Testis (tissue), 2 donors: ENCODE measurements at regions not wholly inside any gene's neighbourhood (a gene's known extent, or its start where the extent isn't known, plus 50 kb on each side); places are given as distances from the start of the nearest gene placed in this dataset.

Source experiments
- CTCF ChIP-seq, 3 experiments: fragments of 450-650 bp in 2 of 3; fragments of 200-600 bp in 1 of 3; sonication (generic) in 1 of 3; IDR thresholded peaks; one replicate each; pipeline ENCODE4 v1.5.1; 2016 to 2019; ENCODE audit warnings: antibody characterized with exemption in 3 of 3, mild to moderate bottlenecking in 2 of 3, moderate library complexity in 1 of 3
- POLR2A ChIP-seq: fragments of 450-650 bp; IDR thresholded peaks from one replicate; pipeline ENCODE4 v1.6.1; 2017; ENCODE audit warnings: antibody characterized with exemption, mild to moderate bottlenecking, moderate library complexity

- no peak for TF ChIP-seq CTCF (IDR thresholded peaks at IDR 0.05)
- TF ChIP-seq POLR2A: no peak
Observed at GRCh38 chr6:4613795-4614194, 162.4 kb upstream of the CDYL start.
